ENCODE measurements at regions not wholly inside any gene's neighbourhood (a gene's known extent, or its start where the extent isn't known, plus 50 kb on each side); places are given as distances from the start of the nearest gene placed in this dataset.
A peak's percentile ranks its signal among the peaks of the same experiment; 100 is the strongest.

DNA sequence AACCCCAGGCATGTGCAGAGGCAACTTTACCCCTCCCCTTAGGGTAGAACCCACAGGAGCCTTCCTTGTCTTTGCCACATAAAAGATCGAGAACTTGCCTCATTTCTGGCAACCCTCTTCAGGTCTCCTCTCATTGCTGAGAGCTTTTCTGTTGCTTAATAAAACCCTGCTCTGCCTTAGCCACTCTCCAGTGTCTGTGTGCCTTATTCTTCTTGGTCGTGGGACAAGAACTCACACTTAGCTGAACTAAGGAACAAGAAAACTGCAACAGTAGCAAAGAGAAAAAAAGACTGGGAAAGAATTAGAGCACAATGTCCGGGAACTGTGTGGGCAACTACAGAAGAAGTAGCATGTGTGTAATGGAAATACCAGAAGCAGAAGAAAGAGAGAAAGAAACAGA lies 56.2 kb upstream of the SMIM21 start:
- ATAC-seq (no peak), DNase-seq (no peak)
- no peaks in the 10 kb centered on the region for H3K27me3 ChIP-seq (ENCODE audit: low read depth)
- intact Hi-C loops (cut with DNase I) = no loop called here
- TF ChIP-seq, protein P1, sequence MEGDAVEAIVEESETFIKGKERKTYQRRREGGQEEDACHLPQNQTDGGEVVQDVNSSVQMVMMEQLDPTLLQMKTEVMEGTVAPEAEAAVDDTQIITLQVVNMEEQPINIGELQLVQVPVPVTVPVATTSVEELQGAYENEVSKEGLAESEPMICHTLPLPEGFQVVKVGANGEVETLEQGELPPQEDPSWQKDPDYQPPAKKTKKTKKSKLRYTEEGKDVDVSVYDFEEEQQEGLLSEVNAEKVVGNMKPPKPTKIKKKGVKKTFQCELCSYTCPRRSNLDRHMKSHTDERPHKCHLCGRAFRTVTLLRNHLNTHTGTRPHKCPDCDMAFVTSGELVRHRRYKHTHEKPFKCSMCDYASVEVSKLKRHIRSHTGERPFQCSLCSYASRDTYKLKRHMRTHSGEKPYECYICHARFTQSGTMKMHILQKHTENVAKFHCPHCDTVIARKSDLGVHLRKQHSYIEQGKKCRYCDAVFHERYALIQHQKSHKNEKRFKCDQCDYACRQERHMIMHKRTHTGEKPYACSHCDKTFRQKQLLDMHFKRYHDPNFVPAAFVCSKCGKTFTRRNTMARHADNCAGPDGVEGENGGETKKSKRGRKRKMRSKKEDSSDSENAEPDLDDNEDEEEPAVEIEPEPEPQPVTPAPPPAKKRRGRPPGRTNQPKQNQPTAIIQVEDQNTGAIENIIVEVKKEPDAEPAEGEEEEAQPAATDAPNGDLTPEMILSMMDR (IDR thresholded peaks at IDR 0.05) = no peak
- no peaks in the 10 kb centered on the region for H3K9me3 ChIP-seq
- H3K4me3 ChIP-seq = no peak overlapping the region
- H3K36me3 ChIP-seq = no peaks in the 10 kb centered on the region
- no peaks in the 10 kb centered on the region for H3K4me1 ChIP-seq
- no peak overlapping the region for H3K27ac ChIP-seq

DNA sequence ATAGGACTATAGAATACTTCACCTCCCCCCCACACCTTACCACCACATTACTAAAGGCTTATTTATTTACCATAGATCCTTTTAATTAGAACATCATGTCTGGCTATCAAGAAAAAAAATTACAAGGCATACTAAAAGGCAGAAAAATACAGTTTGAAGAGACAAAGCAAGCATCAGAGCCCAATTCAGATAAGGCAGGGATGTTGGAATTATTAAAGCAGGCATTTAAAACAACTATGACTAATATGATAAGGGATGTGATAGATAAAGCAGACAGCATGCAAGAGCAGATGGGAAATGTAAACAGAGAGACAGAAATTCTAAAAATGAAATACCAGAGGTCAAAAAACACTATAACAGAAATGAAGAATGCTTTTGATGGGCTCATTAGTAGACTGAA lies 55.4 kb upstream of the SMIM21 start:
- Histone ChIP-seq H3K4me3 (no peak overlapping the region), H3K27ac (no peak overlapping the region), H3K27me3 (ENCODE audit: low read depth) (no peaks in the 10 kb centered on the region), H3K36me3 (no peaks in the 10 kb centered on the region), H3K4me1 (no peaks in the 10 kb centered on the region), H3K9me3 (no peaks in the 10 kb centered on the region)
- TF ChIP-seq, protein P1 (IDR thresholded peaks at IDR 0.05) = no peak
- intact Hi-C loops (cut with DNase I) = no loop called here
- ATAC-seq (no peak), DNase-seq (no peak)

DNA sequence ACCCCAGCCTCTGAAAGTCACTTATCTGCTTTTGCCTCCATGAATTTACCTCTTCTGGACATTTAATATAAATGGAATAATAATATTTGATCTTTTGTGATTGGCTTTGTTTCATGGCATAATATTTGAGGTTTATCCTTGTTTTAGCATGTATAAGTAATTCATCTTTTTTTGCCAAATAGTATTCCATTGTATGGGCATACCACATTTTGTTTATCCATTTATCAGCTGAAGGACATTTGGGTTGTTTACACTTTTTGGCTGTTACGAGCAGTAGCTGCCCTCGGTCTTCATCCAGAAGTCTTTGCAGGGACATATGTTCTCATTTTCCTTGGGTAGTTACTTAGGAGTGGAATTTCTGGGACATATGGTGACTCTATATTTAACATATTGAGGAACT lies 53.0 kb upstream of the SMIM21 start:
- TF ChIP-seq, protein P1 (IDR thresholded peaks at IDR 0.05) = no peak
- Histone ChIP-seq H3K36me3 (no peaks in the 10 kb centered on the region), H3K9me3 (no peaks in the 10 kb centered on the region), H3K4me3 (no peak overlapping the region), H3K4me1 (no peaks in the 10 kb centered on the region), H3K27me3 (ENCODE audit: low read depth) (no peaks in the 10 kb centered on the region), H3K27ac (no peak overlapping the region)
- DNase-seq (no peak), ATAC-seq (no peak)
- intact Hi-C loops (cut with DNase I) = no loop called here

DNA sequence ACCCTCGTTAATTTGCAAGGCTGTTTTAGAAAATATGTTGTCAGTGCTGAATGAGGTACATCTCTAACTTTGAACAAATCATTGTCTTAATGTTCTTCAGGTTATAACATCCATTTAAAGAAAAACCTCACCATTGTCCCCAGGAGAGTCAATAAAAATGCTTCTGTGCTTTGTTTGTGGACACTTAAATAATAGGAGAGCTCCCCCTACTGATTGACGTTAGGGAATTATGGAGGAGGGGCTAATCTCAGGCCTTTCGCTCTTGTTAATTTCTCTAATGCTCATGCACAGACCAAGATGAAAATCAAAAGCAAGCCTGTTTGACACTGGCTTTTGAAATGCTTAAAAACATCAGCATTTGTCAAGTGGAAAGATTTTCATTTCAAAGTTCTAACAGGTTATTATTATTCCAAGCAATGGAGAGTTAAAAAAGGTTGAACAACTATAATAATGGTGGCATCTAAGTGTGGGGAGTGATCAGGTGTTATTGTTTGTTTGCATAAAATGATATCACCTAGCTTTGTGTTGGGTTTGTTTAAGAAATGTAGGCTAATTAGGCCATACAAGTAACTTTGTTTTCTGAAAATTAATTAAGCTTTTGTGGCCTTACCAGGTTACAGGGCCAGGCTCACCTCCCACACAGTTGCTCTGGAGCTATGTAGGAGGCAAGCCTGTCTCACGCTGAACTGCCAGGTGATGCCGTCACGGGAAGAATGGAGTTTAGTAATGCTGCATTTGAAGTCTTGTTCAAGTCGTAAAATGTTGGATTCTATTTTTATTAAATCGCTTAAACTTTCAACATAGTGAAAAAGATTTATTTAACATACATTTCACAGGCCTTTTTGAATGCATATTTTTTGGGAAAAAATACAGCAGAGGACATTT lies 51.7 kb upstream of the SMIM21 start:
- no peaks in the 10 kb centered on the region for H3K36me3 ChIP-seq
- peak; percentile 75 to 80 for ATAC-seq
- H3K27me3 ChIP-seq (ENCODE audit: low read depth) = no peaks in the 10 kb centered on the region
- intact Hi-C loops (cut with DNase I) = loop anchor here (10.0 kb wide), 1 partner anchor 584 kb away; no protein-coding TSS in a partner anchor
- H3K9me3 ChIP-seq = no peaks in the 10 kb centered on the region
- H3K4me3 ChIP-seq = no peak overlapping the region
- no peak for DNase-seq
- TF ChIP-seq, protein P1 (IDR thresholded peaks at IDR 0.05) = peak; percentile 70
- H3K27ac ChIP-seq = no peak overlapping the region
- H3K4me1 ChIP-seq = no peaks in the 10 kb centered on the region

DNA sequence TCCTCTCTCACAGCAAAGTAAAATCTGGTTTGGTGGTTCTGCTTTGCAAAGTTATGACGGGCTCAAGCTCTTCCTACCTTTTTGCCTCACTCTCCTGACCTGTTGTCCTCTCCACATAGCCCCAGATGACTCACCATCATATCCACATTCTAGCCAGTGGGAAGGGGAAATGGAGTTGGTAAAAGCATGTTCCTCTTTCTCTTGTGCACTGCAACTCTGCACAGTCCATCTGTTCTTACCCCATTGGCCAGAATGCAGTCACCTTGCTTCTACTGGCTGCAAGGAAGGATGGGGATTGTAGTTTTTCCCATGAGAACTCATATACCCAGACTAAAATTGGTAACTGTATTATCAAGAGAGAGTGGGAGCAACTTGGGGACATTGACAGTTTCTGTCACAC lies 50.4 kb upstream of the SMIM21 start:
- ATAC-seq (peak; percentile 60 to 65), DNase-seq (no peak)
- intact Hi-C loops (cut with DNase I) = loop anchor here (10.0 kb wide), 1 partner anchor 583 kb away; no protein-coding TSS in a partner anchor
- TF ChIP-seq, protein P1 (IDR thresholded peaks at IDR 0.05) = no peak
- H3K9me3 ChIP-seq = no peaks in the 10 kb centered on the region
- H3K27ac ChIP-seq = no peak overlapping the region
- H3K4me3 ChIP-seq = no peak overlapping the region
- no peaks in the 10 kb centered on the region for H3K36me3 ChIP-seq
- H3K4me1 ChIP-seq = no peaks in the 10 kb centered on the region
- H3K27me3 ChIP-seq (ENCODE audit: low read depth) = no peaks in the 10 kb centered on the region

All from lower lobe of right lung (tissue), 2 donors.